ENCODE measurements at regions not wholly inside any gene's neighbourhood (a gene's known extent, or its start where the extent isn't known, plus 50 kb on each side); places are given as distances from the start of the nearest gene placed in this dataset.

DNA sequence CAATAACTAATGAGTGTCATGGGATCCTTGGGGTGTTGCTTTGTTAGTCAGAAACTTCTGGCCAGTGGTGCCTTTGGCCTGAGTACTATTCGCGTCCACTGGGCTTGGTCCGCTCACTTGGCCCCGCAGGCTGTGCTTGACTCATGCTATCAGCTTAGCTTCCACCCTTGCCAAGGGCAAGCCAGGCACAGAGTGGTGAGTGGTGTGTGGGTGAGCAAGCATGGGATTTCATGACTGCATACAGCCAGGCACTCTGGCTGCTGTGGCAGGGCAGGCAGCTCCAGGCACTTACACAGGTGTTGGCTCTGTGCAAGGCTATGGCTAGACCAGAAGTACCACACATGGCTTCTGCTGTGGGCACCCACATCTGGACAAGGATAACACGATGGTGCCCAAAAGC lies 1026.3 kb downstream of the PCDH19 start:
- BruUV-seq (replicated peaks) = no TSS peak
- H2BK5ac ChIP-seq (ENCODE audit: low read depth, low read length, poor library complexity, severe bottlenecking) = no peak overlapping the region
- intact Hi-C loops (cut with micrococcal nuclease) = no loop called here
- no peak overlapping the region for H3K18ac ChIP-seq (ENCODE audit: low read depth, low read length)
- H3K4ac ChIP-seq (ENCODE audit: low read depth, low read length) = no peak overlapping the region
- H2AFZ ChIP-seq (replicated peaks; ENCODE audit: low read length, poor library complexity) = no peak overlapping the region
- no peaks in the 10 kb centered on the region for H3K36me3 ChIP-seq (ENCODE audit: control insufficient read depth, insufficient read depth, low read length)
- H3K56ac ChIP-seq (ENCODE audit: extremely low read depth, insufficient read depth, low read length) = no peak overlapping the region
- no peak for ATAC-seq (ENCODE audit: low read depth)
- H2AK5ac ChIP-seq (ENCODE audit: low read depth, low read length) = no peak overlapping the region
- H3K9me1 ChIP-seq (ENCODE audit: insufficient read depth, low read length) = no peaks in the 10 kb centered on the region
- H3K27me3 ChIP-seq (ENCODE audit: control insufficient read depth, insufficient read depth, low read length) = no peaks in the 10 kb centered on the region
- H3K14ac ChIP-seq (replicated peaks; ENCODE audit: low read depth, low read length) = no peak overlapping the region
- H3K9me3 ChIP-seq (ENCODE audit: control insufficient read depth, insufficient read depth, low read length) = peaks cover 8% of the 10 kb centered on the region; the same call in 1 of the 2 replicates
- H4K5ac ChIP-seq (ENCODE audit: low read depth, low read length) = no peak overlapping the region
- ChIA-PET POLR2A (ENCODE audit: unreplicated experiment) (no interaction called here), CTCF (no interaction called here)
- no peak overlapping the region for H3K9ac ChIP-seq (ENCODE audit: low read depth, low read length)
- H4K8ac ChIP-seq (ENCODE audit: low read depth in 2 of 2, low read length in 2 of 2) = no peak overlapping the region
- no peak for DNase-seq
- H3K4me3 ChIP-seq (ENCODE audit: insufficient read depth, low read depth, low read length) = no peak overlapping the region
- no peak overlapping the region for H2BK20ac ChIP-seq (ENCODE audit: low read depth, low read length)
- in situ Hi-C loops (cut with MboI; ENCODE audit: low sequenced_read_pairs) = no loop called here
- dilution Hi-C loops (cut with HindIII; ENCODE audit: low sequenced_read_pairs, unreplicated experiment) = no loop called here
- no peaks in the 10 kb centered on the region for H3K4me1 ChIP-seq (ENCODE audit: control insufficient read depth, insufficient read depth, low read length)
- H3K4me2 ChIP-seq (ENCODE audit: low read depth, low read length) = no peak overlapping the region
- H2AK9ac ChIP-seq (replicated peaks; ENCODE audit: low read depth, low read length, poor library complexity) = no peak overlapping the region
- no peak overlapping the region for H4K91ac ChIP-seq (ENCODE audit: insufficient read depth, low read depth, low read length)
- H3K79me1 ChIP-seq (ENCODE audit: low read depth in 1 of 2, low read length in 2 of 2) = no peaks in the 10 kb centered on the region
- H2BK120ac ChIP-seq (ENCODE audit: low read depth, low read length) = no peak overlapping the region
- TF ChIP-seq MAZ (IDR thresholded peaks at IDR 0.05; ENCODE audit: borderline replicate concordance, low read depth, low read length) (no peak), BHLHE40 (IDR thresholded peaks at IDR 0.05; ENCODE audit: low read depth, low read length) (no peak), SMC3 (IDR thresholded peaks at IDR 0.05; ENCODE audit: low read depth, low read length) (no peak), FOS (IDR thresholded peaks at IDR 0.05; ENCODE audit: low read depth, low read length) (no peak), NFE2L2 (IDR thresholded peaks at IDR 0.05; ENCODE audit: low read depth, low read length) (no peak), POLR2A (IDR thresholded peaks at IDR 0.05; ENCODE audit: low read depth, low read length) (no peak), MAFK (IDR thresholded peaks at IDR 0.05; ENCODE audit: low read depth, low read length) (no peak), MXI1 (IDR thresholded peaks at IDR 0.05; ENCODE audit: borderline replicate concordance, low read depth, low read length) (no peak), RFX5 (IDR thresholded peaks at IDR 0.05; ENCODE audit: low read depth, low read length) (no peak), RCOR1 (IDR thresholded peaks at IDR 0.05; ENCODE audit: insufficient replicate concordance, low read length) (no peak), CEBPB (IDR thresholded peaks at IDR 0.05; ENCODE audit: low read depth, low read length) (no peak), CHD1 (IDR thresholded peaks at IDR 0.05; ENCODE audit: low read depth, low read length) (no peak), RAD21 (IDR thresholded peaks at IDR 0.05; ENCODE audit: low read length) (no peak)
- TF ChIP-seq, protein P1, sequence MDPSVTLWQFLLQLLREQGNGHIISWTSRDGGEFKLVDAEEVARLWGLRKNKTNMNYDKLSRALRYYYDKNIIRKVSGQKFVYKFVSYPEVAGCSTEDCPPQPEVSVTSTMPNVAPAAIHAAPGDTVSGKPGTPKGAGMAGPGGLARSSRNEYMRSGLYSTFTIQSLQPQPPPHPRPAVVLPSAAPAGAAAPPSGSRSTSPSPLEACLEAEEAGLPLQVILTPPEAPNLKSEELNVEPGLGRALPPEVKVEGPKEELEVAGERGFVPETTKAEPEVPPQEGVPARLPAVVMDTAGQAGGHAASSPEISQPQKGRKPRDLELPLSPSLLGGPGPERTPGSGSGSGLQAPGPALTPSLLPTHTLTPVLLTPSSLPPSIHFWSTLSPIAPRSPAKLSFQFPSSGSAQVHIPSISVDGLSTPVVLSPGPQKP (IDR thresholded peaks at IDR 0.05; ENCODE audit: borderline replicate concordance, low read depth, low read length) = no peak
- TF ChIP-seq, protein P2, sequence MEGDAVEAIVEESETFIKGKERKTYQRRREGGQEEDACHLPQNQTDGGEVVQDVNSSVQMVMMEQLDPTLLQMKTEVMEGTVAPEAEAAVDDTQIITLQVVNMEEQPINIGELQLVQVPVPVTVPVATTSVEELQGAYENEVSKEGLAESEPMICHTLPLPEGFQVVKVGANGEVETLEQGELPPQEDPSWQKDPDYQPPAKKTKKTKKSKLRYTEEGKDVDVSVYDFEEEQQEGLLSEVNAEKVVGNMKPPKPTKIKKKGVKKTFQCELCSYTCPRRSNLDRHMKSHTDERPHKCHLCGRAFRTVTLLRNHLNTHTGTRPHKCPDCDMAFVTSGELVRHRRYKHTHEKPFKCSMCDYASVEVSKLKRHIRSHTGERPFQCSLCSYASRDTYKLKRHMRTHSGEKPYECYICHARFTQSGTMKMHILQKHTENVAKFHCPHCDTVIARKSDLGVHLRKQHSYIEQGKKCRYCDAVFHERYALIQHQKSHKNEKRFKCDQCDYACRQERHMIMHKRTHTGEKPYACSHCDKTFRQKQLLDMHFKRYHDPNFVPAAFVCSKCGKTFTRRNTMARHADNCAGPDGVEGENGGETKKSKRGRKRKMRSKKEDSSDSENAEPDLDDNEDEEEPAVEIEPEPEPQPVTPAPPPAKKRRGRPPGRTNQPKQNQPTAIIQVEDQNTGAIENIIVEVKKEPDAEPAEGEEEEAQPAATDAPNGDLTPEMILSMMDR (conservative IDR thresholded peaks at IDR 0.05; ENCODE audit: low read depth, low read length) = no peak
- TF ChIP-seq, protein P3, sequence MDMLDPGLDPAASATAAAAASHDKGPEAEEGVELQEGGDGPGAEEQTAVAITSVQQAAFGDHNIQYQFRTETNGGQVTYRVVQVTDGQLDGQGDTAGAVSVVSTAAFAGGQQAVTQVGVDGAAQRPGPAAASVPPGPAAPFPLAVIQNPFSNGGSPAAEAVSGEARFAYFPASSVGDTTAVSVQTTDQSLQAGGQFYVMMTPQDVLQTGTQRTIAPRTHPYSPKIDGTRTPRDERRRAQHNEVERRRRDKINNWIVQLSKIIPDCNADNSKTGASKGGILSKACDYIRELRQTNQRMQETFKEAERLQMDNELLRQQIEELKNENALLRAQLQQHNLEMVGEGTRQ (IDR thresholded peaks at IDR 0.05; ENCODE audit: low read depth, low read length) = no peak
- H3K27ac ChIP-seq (ENCODE audit: insufficient read depth, low read length) = no peak overlapping the region
- no peaks in the 10 kb centered on the region for H4K20me1 ChIP-seq (ENCODE audit: insufficient read depth, low read length)
- no peak overlapping the region for H3K23ac ChIP-seq (ENCODE audit: low read depth, low read length)
- WGBS, 2 experiments (ENCODE audit: extremely low coverage in 2 of 2, insufficient read length in 1 of 2) = 100% methylated on average over 1 of the region's 5 CpGs; no CpG with 5 or more reads in 1 of the 2 experiments
- H2BK15ac ChIP-seq (ENCODE audit: low read depth, low read length) = no peak overlapping the region

All from IMR-90 (cell line).